ENCODE measurements at regions not wholly inside any gene's neighbourhood (a gene's known extent, or its start where the extent isn't known, plus 50 kb on each side); places are given as distances from the start of the nearest gene placed in this dataset.
"Not testable (repeated sequence)": the region's sequence is repeated elsewhere in the genome, so short reads cannot be mapped to it uniquely, and the experiment has no call there.

- no peak for DNase-seq
These were observed 483.4 kb downstream of the PLPP3 start for GRCh38 chr1:56095696-56096665.

DNA sequence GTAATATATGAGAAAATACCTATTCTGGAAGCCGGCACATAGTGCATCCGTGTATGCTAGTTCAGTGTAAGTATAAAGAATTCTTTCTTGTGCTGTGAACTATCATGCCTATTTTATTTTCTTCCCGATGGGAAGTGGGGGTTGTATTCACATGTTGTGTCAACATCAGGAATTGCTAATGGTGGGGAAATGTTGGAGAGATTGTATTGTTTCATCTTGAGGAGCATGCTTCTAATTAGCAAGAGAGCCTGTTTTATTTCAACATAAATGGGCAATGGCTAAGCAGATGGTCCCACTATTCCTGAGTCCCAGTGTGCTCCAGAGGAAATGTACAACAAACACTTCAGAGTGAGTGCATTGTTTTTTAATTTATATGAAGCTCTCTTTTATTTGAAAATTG, 485.2 kb downstream of the PLPP3 start:
- no peak for DNase-seq

DNA sequence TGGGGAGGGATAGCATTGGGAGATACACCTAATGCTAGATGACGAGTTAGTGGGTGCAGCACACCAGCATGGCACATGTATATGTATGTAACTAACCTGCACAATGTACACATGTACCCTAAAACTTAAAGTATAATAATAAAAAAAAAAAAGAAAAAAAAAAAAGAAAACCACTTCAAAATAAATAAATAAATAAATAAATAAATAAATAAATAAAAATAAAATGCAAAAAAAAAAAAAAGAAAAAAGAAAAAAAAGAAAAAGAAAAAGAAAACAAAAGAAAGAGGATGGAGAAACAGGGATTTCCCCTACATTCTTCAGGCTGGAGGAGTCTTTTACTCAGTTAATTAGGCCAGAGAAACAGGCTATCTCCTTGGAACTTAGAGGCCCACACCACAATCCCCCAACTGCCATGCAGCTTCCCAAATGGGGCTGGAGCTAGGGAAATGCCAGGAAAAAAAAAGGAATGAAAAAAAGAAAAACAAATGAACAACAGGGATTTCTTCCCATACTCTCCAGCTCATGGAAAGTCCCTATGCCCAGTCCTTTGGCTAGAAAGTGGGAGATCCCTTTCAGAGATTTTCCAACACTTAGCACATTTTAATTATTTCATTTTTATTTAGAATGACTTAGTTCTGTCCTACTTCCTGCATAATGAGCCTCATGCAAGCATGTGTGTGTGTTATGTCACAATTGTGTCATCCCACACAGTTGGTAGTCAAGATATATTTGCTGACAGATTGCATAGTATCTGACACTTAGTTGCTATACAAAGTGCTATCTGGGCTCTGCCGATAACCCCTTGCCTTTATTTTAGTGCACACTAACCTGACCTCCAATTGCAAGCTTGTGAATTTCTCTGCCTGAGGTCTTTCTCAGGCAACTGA, 486.4 kb downstream of the PLPP3 start:
- DNase-seq: no peak

- not testable (repeated sequence) for DNase-seq
These were observed 489.5 kb downstream of the PLPP3 start for GRCh38 chr1:56089826-56090225.

DNA sequence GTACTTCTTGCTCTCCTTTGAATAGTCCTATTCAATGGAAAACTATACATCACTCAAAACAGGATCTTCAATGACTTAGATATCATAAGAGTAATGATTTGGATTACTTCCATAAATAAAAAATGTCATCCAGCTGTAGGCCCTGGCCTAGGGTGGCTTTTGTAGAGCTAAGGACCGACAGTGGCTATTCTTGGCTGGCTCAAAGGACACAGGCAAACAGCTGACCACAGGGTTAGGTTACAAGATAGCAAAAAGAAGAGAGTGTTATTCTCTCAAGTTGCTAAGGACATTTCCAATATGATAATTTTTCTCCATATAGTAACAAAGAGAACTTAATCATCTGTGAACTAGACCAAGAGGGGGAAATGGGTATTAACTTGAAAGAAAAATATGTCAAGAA, 495.1 kb downstream of the PLPP3 start:
- no peak for DNase-seq

- DNase-seq: no peak
These were observed 497.6 kb downstream of the PLPP3 start for GRCh38 chr1:56081736-56082135.

GRCh38 chr1:56081173-56081572, 498.2 kb downstream of the PLPP3 start:
- DNase-seq: no peak

DNA sequence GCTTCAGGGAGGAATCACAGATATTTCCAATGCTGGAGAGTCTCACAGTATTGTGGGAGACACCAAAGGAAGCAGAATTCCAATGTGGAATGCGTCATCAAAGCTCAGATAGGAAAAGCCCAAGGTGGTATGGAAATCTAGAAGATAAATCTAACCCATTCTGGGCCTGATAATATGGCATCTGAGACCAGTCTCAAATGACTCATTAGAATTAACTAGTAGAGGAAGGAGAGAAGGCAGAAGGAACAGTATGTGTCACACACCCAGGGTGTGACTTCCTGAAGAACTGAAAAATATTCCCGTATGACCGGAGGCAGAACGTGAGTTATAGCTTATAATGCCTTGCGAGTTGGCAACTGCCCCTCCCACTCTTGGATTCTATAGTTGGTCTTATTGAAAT, 499.2 kb downstream of the PLPP3 start:
- no peak for DNase-seq

GRCh38 chr1:56079391-56079790, 500.0 kb downstream of the PLPP3 start:
- DNase-seq: no peak

- DNase-seq: no peak
These were observed 502.2 kb downstream of the PLPP3 start for GRCh38 chr1:56077206-56077605.

DNA sequence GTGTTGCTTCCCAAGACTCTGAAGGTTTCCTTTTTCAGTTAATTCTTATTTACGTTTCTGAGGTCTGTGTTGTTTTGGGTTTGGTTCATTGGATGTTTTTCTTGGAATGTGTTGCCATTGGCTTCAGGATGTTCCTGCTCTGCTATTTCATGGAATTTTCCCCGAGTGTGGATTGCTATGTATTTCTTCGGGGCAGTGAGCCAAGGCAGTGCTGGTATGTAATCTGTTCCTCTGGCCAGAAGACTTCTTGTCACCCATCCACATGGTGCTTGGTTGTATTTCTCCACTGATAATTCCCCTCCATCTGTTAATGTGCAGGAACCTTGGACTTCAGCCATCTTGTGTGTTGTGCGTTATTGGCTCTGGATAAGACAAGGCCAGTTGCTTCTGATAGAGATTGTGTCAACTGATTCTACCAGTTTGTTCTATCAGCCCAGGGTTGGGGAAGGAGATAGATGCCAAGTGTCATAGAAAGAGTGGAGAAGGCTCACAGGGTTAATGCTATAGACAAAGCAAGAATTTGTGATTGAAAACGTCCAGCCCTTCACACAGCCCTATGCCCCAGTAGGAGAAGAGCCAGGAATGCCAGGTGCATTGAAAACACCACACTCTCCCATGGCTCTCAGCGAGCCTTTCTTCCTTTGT, 505.2 kb downstream of the PLPP3 start:
- no peak for DNase-seq

DNA sequence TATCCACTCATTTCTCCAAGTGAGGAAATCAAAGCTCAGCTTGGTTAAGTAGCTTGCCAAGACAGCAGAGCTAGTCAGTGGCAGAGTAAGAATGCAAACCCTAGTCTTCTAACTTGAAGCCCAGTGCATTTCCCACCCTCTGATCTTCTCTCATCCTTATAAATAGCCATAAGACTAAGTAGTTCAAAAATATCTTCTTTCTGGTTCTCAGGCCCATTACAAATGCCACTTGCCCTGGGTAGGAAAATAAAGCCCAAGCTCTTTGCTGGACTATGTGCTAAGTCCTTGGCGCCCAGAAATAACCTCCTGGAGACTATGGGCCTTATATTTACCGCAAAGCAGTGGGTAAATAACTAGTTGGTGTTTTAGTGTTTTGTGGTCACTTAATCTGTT, 505.8 kb downstream of the PLPP3 start:
- no peak for DNase-seq

- DNase-seq: no peak
These were observed 506.2 kb downstream of the PLPP3 start for GRCh38 chr1:56073206-56073605.

DNA sequence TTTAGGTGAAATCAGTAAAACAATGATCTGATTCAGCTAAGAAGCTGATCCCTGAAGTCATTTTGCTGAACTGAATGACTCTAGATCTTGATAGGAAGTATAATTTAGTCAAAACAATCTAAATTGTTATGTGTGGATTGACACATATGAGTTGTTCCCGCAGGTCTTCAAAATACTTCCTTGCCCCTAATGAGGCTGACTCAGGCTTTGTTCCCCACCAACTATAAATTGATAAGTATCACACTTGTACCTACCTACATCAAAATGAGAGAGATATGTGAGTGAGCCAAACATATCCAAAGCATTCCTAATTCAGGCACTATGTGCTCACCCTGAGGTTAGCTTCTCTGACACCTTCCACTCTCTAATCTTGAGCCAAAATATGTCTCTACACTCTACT, 507.1 kb downstream of the PLPP3 start:
- no peak for DNase-seq

DNA sequence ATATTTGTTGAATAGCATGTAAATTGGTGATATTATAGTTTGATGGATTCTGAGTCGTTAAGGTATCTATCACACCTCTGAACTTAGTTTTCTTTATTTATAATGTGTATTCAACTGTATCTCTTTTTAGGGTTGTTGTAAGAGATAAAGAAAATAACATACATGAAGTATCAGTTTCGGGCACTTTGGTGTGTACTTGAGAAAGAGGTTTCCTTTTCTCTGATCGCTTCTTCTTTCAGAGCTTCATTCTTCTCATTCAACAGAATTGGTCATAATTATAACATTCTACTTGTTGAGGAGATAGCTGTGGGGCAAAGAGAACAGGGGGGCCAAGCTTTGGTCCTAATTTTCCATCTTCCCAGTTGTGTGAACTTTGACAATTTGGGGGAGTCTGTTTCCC, 508.0 kb downstream of the PLPP3 start:
- no peak for DNase-seq

- no peak for DNase-seq
These were observed 508.8 kb downstream of the PLPP3 start for GRCh38 chr1:56070601-56071000.

DNA sequence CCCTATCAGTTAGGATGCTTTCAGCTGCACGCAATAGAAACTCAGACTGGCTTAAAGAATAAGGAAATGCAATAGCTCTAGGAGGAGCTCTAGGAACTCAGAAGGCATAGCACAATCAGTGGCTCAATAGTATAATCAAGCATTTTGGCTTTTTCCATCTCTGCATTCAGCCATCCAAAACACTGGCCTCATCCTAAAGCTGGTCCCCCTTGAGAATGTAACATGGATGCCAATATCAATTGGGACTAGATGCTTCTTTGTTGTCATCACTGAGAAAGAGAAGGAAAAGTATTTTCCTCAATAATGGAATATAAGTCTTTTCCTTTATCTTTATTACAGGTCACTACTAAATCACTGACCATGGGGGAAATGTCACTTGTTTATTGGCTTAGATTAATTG, 509.5 kb downstream of the PLPP3 start:
- no peak for DNase-seq

GRCh38 chr1:56068908-56069307, 510.5 kb downstream of the PLPP3 start:
- DNase-seq: no peak

GRCh38 chr1:56068210-56068609, 511.2 kb downstream of the PLPP3 start:
- DNase-seq: no peak

GRCh38 chr1:56065729-56066128, 513.6 kb downstream of the PLPP3 start:
- no peak for DNase-seq

DNA sequence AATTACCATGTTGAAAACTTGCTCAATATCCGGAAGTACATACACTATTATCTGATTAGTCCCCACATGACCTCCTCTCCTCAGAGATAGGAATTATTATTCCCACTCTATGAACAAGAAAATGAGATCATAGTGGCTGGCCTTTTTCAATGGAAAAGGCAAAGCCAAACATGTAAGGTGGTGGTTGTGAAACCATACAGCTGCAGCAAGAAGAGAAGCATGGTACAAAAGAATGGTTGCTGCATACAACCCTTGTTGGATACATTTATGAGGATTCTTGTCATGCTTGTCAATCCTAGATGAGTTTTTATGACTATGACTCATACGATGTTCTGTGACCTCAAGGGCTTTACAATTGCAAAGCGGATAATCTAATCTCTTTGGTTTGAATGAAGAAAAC, 514.7 kb downstream of the PLPP3 start:
- no peak for DNase-seq

GRCh38 chr1:56063461-56063860, 515.9 kb downstream of the PLPP3 start:
- DNase-seq: no peak

DNA sequence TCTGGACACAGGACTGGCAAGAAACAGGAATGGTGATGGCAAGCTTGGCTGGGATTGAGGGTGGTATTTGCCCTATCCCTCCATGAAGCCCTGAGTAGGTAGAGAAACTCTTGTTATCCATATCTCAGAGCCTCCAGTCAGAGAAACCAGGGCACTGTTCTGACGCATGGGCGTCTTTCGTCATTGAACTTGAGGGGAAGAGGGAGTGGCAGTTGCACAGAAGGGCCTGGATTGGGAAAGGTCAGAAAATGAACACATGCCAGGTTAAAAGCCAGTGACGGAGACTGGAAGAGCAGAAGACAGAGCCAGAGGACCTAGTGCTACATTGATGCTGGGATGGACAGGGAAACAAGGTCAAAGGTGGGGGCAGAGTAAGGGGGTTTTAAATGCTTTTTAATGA, 516.7 kb downstream of the PLPP3 start:
- DNase-seq: no peak
